ENCODE measurements at regions not wholly inside any gene's neighbourhood (a gene's known extent, or its start where the extent isn't known, plus 50 kb on each side); places are given as distances from the start of the nearest gene placed in this dataset.
"Not testable (repeated sequence)": the region's sequence is repeated elsewhere in the genome, so short reads cannot be mapped to it uniquely, and the experiment has no call there.

DNA sequence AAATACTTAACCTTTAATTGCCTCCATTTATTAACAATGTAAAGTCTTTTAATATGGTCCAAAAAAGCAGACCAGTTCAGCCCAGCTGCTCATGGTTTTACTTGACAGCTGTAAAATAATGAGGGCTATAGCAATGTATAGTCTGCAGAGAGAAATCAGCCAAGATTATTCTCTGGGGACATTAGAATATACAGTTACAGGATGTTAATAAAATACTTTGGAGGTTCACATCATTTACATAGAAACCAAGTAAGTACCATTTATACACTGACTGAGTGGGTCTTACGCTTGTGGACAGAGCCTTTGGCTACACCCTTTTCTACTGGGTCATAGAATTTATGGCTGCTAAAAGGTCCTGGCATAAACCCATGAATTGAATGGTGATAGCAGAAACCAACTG, 340.7 kb upstream of the CELF2 start:
- no peak for DNase-seq (ENCODE audit: low read depth, low spot score)

DNA sequence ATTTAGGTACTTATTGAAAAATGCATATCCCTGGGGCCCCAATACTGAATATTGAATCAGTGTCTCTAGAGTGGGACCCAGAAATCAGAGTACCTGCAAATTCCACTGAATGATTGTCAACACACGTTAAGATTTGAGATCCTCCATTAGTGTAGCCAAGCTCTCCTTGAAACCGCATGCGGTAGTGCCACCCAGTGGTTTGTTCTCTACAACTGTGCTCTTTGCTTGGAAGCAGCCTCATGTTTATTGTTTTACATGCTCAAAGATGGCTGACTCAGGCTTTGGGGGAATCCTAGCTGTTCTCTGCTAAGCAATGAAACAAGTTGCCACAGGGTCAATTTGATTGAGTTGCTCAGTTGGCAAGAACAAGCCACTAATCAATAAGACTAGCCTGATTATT, 340.2 kb upstream of the CELF2 start:
- peak; percentile 68 for DNase-seq (ENCODE audit: low read depth, low spot score)

DNA sequence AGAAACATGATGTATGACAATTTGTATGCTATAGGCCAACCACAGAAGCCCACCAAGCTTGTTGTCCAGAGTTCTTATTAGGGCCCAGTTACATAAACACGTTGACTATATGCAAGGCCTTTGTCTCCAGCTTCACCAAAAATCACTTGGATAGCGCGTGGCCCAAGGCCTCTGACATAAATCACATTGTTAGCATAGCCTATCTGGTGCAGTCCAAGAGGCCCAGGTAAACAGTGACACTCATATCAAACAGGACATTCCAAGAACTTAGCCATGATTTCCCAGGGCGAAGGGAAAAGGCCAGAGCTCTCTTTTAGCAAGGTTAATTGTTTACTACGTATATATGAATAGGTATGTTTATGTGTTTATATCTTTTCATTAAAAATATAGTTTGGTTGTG, 337.2 kb upstream of the CELF2 start:
- DNase-seq (ENCODE audit: low read depth, low spot score) = no peak

DNA sequence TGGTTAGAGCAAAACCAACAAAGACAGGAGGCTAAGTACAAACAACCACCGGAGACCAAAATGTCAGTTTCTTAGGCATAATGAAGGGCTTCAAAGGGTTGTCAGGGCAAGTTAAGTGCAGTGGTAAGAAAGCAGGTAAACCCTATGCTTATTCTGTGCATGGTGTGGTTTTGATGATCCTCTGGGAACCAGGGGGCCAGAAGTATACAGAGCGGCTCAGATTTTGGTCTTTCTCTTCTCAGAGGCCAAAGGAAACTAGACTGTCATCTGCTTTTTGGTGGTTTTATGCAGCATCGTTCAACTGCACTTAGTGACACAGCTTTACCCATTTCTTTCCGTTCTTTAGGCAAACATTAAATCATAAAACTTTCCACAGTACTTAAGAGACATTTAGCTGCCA, 332.7 kb upstream of the CELF2 start:
- DNase-seq (ENCODE audit: low read depth, low spot score) = no peak

DNA sequence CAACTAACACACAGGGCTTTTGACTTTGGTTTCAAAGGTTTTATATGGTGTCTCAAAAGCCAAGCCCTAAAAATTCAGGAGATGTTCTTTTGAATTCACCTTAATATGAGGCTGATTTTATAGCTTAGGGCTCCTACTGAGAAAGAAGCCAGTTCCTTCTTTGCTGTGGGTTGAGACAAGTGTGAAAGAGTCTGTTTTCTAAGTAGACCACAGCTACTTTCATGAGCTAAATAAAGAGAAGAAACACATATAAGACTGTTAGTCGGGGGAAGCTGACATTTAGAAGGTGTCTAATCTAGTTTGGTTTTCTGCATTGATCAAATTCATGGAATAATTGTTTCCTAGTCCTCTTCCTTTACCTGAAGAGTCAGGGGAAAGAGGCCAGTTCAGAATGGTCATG, 332.1 kb upstream of the CELF2 start:
- DNase-seq (ENCODE audit: low read depth, low spot score) = no peak

DNA sequence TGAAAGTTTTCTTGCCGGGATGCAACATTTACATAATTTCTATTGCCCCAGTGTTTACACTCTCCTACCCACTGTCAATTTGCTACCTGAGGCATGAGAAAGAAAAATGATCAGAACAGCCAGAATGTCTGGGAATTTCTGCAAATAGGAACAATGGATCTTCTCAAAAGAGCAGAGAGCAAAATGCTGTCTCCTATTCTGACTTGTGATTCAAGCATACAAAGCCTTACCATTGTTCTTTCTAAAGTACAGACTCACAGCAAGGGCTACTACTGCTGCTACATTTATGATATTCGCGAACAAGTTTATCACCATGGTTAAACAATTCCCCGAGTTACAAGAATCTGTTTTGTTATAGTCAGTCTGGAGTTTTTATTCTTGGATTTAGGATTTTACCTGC, 329.9 kb upstream of the CELF2 start:
- DNase-seq (ENCODE audit: low read depth, low spot score) = no peak

DNA sequence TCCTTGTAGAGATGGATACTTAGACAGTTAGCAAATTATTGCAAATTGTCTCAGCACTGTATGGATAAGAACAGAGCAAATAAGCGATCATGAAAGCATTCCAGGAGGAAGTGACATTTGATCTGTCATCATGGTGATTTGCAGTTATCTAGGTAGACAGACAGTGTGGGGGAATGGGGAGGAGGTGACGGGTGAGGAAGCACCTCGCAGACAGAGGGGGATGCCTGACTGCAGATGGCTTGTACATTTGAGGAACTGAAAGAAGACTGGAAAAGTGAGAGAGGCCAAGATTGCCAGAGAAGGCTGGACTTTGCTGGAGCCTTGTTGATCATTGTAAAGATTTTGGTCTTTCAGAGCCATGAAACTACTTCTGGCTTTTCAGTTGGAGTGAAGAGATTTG, 318.2 kb upstream of the CELF2 start:
- no peak for DNase-seq (ENCODE audit: low read depth, low spot score)

GRCh38 chr10:10701084-10701611, 316.5 kb upstream of the CELF2 start:
- no peak for DNase-seq (ENCODE audit: low read depth, low spot score)

DNA sequence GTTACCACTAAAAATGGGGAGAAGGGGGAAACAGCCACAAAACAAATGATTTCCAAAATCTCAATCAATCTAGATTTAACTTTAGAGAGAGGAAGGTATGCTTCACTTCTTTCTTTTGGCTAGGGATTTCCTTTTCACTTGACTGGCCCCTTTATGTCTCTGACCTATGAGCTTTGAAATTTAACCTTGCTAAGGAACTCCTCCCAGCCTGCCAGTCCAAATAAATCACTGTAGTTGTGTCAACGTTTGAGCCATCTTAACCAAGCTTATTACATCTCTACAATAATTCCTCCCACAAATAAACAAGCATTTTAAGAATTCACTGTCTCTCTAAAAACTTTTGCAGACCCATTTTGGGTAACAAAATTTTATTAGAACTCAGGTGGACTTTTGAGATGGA, 315.5 kb upstream of the CELF2 start:
- DNase-seq (ENCODE audit: low read depth, low spot score) = no peak

GRCh38 chr10:10703382-10703781, 314.3 kb upstream of the CELF2 start:
- DNase-seq (ENCODE audit: low read depth, low spot score) = no peak

- no peak for DNase-seq (ENCODE audit: low read depth, low spot score)
Measured at GRCh38 chr10:10712155-10712704, 305.4 kb upstream of the CELF2 start.

- no peak for DNase-seq (ENCODE audit: low read depth, low spot score)
Measured at GRCh38 chr10:10714327-10714726, 303.3 kb upstream of the CELF2 start.

GRCh38 chr10:10716972-10717371, 300.7 kb upstream of the CELF2 start:
- no peak for DNase-seq (ENCODE audit: low read depth, low spot score)

DNA sequence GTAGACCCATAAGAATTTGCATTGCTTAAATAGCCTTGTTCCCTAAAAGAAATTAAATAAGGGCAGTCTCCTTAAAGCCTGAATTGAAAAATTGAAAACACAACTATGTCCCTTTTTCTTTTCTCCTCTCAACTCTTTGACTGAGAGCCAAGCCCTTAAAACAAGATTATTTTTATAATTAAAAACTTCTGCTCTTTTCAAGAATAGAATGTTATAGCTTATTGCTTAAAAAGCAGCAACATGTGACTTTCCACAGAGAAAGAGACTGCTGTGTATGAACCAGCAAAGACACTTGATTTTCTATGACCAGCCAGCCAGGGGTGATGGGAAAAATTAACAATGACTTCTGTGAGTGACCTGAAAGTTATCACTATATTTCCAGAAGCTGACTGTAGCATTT, 295.2 kb upstream of the CELF2 start:
- no peak for DNase-seq (ENCODE audit: low read depth, low spot score)

GRCh38 chr10:10725196-10725595, 292.5 kb upstream of the CELF2 start:
- DNase-seq (ENCODE audit: low read depth, low spot score) = no peak

- no peak for DNase-seq (ENCODE audit: low read depth, low spot score)
Measured at GRCh38 chr10:10726101-10726500, 291.6 kb upstream of the CELF2 start.

GRCh38 chr10:10727411-10727810, 290.3 kb upstream of the CELF2 start:
- not testable (repeated sequence) for DNase-seq (ENCODE audit: low read depth, low spot score)

- no peak for DNase-seq (ENCODE audit: low read depth, low spot score)
Measured at GRCh38 chr10:10727812-10728211, 289.9 kb upstream of the CELF2 start.

- DNase-seq (ENCODE audit: low read depth, low spot score) = no peak
Measured at GRCh38 chr10:10730471-10731043, 287.1 kb upstream of the CELF2 start.

DNA sequence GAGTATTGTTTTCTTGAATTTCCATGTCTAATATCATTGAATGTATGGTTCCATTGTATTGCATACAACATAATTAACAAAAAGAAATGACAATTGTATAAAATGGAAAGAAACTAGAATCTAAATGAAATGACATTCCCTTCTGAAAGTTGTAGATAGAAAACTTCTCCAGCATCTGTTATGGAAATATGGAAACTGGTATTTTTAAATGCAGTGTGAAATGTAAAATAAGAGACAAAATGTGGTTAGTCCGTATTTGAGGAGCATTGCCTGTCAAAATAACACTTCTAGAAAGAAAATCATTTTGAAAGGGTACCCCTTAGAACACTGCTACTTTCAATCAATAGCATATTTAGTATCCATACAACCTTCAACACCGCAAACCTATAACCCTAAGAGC, 286.3 kb upstream of the CELF2 start:
- DNase-seq (ENCODE audit: low read depth, low spot score) = no peak

DNA sequence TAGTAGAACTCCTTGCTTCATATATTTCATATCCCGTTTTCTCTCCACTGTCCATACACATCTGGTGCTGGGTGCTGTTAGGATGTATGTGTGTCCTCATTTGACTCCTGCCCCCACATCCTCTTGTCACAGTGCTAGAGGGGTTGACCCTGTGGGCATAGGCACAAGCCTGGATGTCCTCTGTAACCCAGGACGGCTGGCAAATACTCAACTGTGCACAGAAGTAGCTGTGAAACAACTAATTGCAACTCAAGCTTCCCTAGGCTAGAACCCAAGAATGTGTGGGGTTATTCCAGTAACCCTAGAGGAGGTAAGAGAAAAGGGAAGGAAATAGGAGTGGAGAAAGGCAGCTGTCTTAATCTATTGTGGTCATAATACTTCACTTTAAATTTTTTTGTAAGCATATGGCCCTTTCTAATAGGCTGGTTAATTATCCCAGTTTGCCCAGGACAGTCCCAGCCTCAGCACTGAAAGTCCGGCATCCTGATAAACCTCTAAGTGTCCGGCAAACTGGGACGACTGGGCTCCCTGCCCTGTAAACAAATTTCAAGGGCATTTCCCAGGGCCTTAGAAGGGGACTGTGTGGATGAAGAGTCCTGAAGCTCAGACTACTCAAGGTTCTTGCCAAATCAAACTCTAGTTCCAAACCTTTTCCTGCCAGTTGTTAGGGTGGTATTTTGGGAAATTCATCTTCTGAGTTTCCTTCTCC, 283.2 kb upstream of the CELF2 start:
- DNase-seq (ENCODE audit: low read depth, low spot score) = no peak

- DNase-seq (ENCODE audit: low read depth, low spot score) = no peak
Measured at GRCh38 chr10:10745291-10745690, 272.4 kb upstream of the CELF2 start.

- no peak for DNase-seq (ENCODE audit: low read depth, low spot score)
Measured at GRCh38 chr10:10755490-10755889, 262.2 kb upstream of the CELF2 start.

Data from iPS DF 19.7 (cell line).